NCI-H1417 (cell line): ENCODE measurements at regions not wholly inside any gene's neighbourhood (a gene's known extent, or its start where the extent isn't known, plus 50 kb on each side); places are given as distances from the start of the nearest gene placed in this dataset.

ENCODE experiments used
- DNase-seq, 3 experiments: peaks; one replicate each; lab custom pipeline; 2025; lab: John Stamatoyannopoulos, UW

- DNase-seq = no peak
These were observed 105.3 kb downstream of the FOXL1 start for GRCh38 chr16:86683441-86684194.

GRCh38 chr16:86685076-86685475, 106.7 kb downstream of the FOXL1 start:
- no peak for DNase-seq

- no peak for DNase-seq
These were observed 112.6 kb downstream of the FOXL1 start for GRCh38 chr16:86690970-86691369.

- DNase-seq = no peak
These were observed 114.1 kb downstream of the FOXL1 start for GRCh38 chr16:86692426-86692825.

DNA sequence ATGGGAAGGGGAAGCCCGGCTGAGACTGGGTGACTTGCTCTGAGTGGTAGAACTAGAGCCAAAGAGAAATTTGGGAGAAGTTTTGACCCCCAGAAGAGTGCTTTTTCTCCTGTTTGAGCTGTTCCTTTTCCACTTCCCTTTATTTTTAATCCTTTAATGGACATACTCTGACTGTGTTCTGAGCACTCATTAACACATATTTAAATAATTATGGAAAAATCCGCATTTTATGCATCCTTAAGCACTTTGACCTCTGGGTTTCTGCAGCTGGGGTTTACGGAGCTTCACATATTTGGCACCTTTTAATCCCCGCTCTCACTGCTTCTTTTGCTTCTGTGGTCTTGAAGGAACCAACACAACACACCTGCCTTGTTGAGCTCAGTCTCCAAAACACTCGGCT, 114.7 kb downstream of the FOXL1 start:
- DNase-seq = no peak

DNA sequence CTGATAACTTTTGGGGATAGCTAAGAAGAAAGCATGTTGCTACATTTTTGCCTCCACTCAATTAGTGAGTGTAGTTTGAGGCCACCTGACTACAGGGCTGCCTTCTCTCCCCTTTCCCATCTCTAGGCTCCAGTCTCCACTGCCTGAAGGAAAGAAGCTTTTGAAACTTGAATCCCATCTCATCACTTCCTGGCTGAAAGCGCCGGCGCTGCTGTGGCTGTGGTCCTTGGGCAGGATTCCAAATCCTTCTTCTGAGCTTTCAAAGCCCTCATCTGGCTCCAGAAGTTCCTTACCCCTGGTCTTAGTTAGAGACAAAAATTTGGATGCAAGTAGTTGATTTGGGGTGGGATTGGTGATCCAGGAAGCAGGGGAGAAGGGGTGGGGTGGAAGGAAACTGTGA, 119.4 kb downstream of the FOXL1 start:
- no peak for DNase-seq

DNA sequence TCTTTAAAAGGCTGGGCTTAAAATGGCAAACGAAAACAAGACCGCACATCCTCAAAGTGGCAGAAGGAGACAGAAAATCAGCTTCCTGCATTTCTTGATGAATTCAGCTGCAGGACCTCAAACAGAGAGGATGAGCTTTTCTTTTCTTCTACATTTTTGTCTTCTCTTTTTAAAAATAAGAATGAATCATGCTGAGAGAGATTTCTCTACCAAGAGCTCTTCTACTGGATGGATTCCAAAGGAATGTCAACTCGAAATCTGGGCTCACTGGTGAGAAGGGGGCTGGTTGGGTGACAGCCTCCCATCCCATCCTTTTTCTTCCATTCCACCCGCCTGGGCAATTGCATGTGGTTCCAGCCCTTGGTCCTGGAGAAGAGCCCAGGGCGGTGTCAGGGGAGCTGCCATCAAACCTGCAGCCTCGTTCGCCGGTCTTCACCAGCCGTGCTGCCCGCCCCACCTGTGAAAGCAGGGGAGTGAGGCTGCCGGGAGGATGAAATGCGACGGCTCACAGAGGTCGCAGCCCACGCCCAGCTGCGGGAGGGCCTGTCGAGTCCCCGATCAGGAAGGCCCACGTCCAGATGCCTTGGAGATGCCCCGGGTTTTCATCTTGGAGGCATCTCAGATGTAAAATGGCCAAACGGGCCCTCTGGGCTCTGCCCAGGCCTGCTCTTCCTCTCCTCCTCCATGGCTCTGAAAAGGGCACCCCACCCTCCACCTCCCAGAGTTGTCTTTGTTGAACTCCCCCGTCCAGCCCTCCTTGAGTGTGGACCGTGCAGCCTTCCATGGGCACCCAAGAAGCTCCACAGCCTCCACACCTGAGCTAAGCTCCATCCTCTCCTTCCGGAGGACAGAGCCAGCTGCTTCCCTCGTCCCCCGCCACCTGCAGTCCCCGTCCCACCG, 121.9 kb downstream of the FOXL1 start:
- DNase-seq = no peak

DNA sequence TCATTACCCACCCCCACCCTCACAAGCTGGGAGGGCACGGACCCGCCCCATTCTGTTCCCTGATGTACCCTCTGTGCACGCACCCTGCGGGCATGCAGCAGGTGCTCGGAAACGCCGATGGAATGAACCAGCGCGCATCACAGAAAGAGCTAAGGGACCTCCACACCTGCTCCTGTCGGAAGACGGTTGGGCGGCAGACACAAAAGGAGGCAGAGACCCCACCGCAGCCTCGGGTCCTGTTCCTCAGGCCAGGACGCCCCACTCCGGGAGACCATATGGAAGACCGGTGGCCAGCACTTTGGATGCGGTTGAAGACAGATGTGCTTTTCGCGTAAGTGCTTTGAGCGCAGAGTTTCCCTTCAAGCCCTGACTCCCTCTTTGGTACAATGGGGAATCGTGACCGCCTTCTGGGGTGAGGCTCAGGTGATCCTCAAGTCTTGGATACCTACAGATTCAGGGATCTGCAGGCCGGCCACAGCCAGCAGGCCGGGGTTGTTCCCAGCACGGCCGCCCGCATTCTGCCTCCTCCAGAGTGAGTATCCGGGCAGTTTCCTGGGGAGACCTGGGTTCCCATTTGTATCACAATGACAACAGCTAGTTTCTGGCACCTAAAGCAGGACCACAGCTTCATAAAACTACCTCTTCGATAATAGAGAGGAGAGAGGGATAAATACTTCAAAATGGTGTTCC, 123.1 kb downstream of the FOXL1 start:
- DNase-seq = no peak

GRCh38 chr16:86702824-86703588, 124.7 kb downstream of the FOXL1 start:
- no peak for DNase-seq

DNA sequence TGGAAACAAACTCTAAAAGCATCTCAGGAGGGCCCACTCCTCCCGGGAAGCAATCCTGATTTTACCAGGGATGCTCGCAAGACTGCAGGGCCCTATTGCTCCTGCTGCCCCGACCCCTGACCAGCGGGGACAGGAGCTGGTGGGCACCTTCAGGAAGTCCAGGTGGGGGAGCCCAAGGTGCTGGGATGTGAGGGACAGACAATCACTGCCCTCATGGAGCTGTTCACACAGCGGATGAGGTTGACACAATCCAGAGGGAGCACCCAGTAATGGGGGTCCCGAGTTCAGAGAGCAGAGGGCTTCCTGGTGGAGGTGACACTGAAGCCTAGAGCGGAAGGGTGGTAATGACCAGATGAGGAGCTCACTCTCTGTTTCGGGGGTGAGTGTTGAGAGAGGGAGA, 126.2 kb downstream of the FOXL1 start:
- DNase-seq = no peak

- no peak for DNase-seq
These were observed 128.4 kb downstream of the FOXL1 start for GRCh38 chr16:86706726-86707125.

DNA sequence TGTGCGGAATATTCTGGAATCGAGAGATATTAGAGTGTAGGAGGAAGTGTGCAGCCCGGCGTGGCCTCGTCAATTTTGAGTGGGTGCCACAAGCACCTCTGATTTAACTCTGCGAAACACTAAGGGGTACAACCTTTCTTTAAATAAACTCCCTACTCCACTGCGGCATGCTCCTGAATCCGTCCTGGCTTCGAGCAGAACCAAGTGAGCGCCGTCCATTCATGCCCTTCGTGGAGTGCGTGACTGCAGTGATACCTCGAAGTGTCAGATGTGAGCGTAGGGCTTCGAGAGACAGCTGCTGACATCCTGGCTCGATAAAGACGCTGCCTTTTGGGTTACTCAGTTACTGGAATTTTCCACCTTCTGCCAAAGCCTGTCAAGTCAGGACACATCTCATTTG, 128.8 kb downstream of the FOXL1 start:
- no peak for DNase-seq

DNA sequence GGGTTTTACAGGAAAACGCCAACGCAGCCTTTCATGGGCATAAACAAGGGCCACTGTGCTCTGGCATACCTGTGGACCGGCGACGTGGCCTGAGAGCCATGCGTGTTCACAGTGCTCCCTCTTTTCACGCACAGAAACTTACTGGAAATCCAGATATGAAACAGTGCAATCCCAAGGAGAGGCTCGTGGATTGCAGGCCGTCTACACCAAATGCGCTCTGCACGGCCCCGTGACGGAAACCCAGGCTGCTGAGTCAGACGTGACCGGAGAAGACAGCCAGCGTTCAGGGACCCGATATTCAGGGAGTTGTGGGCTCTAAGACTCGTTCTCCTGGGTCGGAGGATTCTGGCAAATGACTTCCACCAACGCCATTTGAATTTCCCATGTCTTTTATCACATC, 129.2 kb downstream of the FOXL1 start:
- DNase-seq = no peak

- no peak for DNase-seq
These were observed 130.1 kb downstream of the FOXL1 start for GRCh38 chr16:86708431-86708830.

DNA sequence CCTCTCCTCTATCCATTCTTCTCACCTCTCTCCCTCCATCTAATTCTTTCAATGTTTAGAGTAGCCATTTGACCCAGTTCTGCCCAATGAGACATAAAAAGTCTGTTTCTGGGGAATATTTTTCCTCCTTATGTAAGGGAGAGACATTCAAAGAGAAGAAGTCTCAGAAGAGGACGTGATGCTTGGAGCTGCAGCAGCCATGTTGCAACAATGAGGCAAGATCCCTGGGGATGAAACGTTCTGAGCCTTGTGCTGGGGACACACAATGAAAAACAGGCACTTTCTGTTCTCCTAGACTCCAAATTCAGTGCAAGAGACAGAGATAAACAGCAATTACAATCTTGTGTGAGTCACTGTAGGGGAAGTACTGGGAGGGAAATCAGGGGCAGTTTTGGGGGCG, 130.8 kb downstream of the FOXL1 start:
- no peak for DNase-seq

GRCh38 chr16:86709902-86710601, 131.7 kb downstream of the FOXL1 start:
- DNase-seq = no peak

DNA sequence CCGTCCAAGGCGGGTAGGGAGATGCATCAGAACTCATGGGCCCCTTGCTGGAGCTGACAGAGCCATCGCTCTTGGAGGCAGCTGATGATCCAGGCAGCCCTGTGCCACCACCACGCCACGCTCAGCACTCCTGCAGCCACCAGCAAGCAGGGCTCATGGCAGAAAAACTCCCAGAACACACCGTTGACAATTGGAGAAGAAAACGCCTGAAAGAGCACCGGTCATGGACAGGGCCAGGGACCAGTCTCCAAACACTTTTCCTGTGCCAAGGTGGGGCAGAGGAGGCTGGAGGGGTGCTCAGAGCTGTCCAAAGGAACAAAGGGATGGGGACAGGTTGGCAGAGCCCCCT, 132.2 kb downstream of the FOXL1 start:
- no peak for DNase-seq

DNA sequence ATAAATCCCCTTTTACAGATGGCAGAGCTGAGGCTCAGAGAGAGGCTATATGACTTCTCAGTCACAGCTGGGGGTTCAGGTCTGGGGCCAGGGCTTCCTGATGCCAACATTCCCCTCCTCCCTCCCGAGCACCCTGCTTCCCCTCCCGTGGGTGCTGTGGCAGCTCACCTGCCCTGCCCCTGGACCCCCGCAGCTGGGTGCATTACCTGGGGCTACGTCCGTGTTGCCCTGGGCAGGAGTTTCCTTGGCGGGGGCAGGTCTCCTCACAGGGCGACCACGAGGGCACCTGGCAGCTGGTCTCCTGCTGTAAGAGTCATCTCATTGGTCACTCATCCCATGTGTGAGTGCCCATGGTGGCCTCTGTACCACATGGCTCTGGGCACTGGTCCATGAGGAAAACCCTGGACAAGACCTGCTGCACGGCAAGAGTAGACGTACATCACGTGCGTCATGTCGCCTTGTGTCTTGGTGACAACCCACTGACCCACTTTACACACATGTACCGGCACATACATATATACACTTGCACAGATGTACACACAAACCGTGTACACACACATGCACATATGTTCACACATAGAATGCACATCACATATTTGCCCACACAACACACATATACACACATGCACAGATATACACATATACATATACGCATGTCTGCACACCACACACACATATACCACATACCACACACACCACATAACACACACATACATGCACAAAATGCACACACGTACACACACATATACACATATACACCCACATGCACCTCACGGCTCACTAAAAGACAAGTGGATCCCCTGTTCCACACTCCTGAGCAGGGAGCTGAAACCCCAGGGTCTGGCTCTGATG, 134.0 kb downstream of the FOXL1 start:
- DNase-seq = no peak

- DNase-seq = no peak
These were observed 134.8 kb downstream of the FOXL1 start for GRCh38 chr16:86713021-86713631.

GRCh38 chr16:86714166-86714565, 135.8 kb downstream of the FOXL1 start:
- no peak for DNase-seq
